GM10248 (cell line): ENCODE measurements at regions not wholly inside any gene's neighbourhood (a gene's known extent, or its start where the extent isn't known, plus 50 kb on each side); places are given as distances from the start of the nearest gene placed in this dataset.
"Not testable (repeated sequence)": the region's sequence is repeated elsewhere in the genome, so short reads cannot be mapped to it uniquely, and the experiment has no call there.

ENCODE experiments used
- CTCF ChIA-PET: fragments of 300-600 bp; sonication (Branson Sonifier 250); formaldehyde crosslinking; extraction: SDS; loops from one replicate; lab custom pipeline; 2021; ENCODE audit warnings: antibody characterized with exemption; lab: Yijun Ruan, JAX
- POLR2A ChIA-PET: fragments of 350-650 bp; sonication (Branson Sonifier 250); formaldehyde crosslinking; extraction: SDS; loops from one replicate; lab custom pipeline; 2020; ENCODE audit warnings: antibody characterized with exemption; lab: Yijun Ruan, JAX
- DNase-seq: peaks from one replicate; pipeline ENCODE4 v3.0.0; 2012; ENCODE audit errors: extremely low spot score
- CTCF ChIP-seq: IDR thresholded peaks from 2 replicates; pipeline ENCODE4 v1.5.1; 2012; ENCODE audit warnings: mild to moderate bottlenecking, low read depth; ENCODE audit errors: extremely low read depth, missing control alignments, control extremely low read depth

DNA sequence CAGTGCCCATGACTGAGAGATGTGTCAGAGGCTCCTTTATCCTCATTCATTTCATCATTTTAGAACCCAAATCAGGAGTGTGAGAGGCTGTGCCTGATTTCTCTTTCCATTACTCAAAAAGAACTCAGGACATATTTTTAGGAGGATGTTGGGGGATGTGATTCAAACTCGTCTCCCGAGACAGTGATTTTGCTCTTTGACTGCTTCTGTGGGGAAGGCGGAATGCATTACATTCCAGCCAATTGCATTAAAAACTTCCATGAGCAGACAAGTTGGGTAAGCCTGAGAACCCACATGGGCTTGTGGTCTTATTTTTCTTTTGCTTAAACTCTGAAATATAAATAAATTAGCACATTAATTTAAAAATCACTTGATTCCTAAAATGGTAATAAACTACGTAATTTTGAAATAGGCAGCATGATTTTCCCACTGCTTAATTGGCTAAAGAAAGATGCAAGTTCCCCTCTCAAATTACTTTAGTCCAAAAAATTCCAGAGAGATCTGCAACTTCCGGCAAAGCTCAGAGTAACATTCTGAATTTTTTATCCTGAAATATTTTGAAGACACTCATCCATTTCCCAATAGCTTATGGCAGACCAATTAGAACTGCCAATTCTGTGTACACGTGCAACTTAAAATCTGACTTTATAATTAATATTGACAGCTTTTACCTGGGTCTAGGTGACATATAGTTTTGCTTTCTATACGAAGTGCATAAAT is 185.6 kb downstream of the C7orf25 start:
- POLR2A ChIA-PET = no interaction called here
- CTCF ChIA-PET = interaction anchor here (1.4 to 1.5 kb wide), 2 partner anchors 10 to 19 kb away, joined by 3 to 5 read pairs; no protein-coding TSS in a partner anchor
- DNase-seq = no peak
- TF ChIP-seq CTCF = no peak

- POLR2A ChIA-PET = no interaction called here
- TF ChIP-seq CTCF = no peak
- CTCF ChIA-PET = interaction anchor here (0.9 to 1.8 kb wide), 4 partner anchors 10 to 745 kb away, joined by 3 to 4 read pairs (median 4); no protein-coding TSS in a partner anchor
- no peak for DNase-seq
Measured at GRCh38 chr7:42722716-42723115, 189.2 kb downstream of the C7orf25 start.

DNA sequence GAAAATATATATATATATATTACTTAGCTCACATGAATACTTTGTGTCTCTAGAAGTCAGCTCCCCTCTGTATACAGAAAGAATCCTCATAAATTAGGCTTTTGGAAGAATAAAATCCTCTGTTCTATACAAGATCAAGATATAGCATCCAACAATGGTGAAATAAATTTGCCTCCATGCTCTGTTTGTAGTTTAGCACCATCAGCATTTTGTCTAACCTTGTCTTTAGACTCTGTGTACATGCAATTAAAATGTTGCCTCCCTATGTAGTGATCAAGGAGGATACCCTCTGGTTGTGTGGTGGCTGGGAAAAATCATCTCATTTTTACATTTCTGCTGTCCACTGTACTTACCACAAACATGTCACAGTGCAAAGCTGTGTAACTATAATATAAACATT is 189.7 kb downstream of the C7orf25 start:
- ChIA-PET POLR2A (no interaction called here), CTCF (interaction anchor here (1.6 to 1.8 kb wide), 2 partner anchors 23 to 29 kb away, joined by 4 read pairs; no protein-coding TSS in a partner anchor)
- DNase-seq = no peak
- no peak for TF ChIP-seq CTCF

DNA sequence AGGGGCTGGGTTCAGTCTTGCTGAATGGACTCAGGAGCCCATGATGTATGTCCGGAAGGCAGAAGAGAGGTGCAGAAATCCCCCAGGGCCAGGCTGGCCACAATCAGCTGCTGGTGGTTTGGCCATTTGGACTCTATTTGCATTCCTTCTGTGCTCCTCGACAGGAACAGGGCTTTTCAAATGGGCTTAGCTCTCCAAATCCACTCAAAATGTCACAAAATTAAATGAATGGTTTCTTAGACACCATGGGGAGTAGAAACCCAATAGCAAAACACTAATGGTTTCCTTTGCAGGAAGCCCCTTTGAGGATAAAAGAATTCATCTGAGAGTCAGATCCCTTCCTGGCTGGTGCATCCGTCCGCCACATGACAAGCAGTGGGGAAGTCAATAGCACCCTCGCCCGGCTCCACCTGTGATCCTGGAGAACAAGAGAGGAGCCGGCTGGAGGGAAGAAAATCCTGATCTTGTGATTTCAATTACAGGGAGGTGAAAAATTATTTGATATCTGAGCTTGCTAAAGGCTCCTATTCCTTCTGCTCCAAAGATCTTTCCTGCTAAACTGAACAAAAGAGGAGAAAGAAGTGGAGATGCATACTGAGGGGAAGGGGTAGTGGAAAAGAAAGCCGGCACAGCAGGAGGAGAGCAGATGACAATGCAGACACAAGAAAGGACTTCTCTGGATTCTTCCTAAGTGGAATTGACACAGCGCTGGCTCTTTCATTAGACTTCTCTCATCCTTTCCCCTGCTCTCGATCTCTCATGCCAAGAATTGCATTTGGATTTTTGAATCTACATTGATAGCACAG is 190.7 kb downstream of the C7orf25 start:
- no peak for TF ChIP-seq CTCF
- CTCF ChIA-PET = interaction anchor here (0.8 to 1.6 kb wide), 2 partner anchors 16 to 28 kb away, joined by 3 to 4 read pairs; no protein-coding TSS in a partner anchor
- POLR2A ChIA-PET = no interaction called here
- DNase-seq = no peak

DNA sequence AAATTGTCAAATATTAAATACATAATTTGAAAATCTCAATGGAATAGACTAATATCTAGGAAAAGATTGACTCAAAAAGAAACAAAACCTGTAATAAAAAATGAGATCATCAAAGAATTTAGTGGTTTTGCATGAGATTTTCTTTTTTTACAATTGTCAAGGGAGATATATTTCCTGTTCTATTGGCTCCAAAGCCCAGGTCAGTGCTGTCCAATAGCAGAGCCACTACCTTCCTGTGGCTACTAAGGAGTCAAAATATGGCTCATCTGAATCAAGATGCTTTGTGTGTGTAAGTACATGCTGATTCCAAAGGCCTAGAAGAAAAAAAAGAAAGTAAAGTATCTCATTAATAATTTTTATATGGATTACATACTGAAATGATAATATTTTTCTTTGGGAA is 191.9 kb downstream of the C7orf25 start:
- CTCF ChIA-PET = no interaction called here
- no peak for TF ChIP-seq CTCF
- POLR2A ChIA-PET = no interaction called here
- no peak for DNase-seq

DNA sequence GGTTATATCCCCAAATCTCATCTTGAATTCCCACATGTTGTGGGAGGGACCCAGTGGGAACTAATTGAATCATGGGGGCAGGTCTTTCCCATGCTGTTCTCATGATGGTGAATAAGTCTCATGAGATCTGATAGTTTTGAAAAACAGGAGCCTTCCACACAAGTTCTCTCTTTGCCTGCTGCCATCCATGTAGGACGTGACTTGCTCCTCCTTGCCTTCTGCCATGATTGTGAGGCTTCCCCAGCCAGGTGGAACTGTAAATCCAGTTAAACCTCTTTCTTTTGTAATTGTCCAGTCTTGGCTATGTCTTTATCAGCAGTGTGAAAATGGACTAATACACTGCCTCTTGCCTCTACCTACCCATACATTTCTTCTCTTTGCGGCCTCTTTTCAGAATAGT is 193.4 kb downstream of the C7orf25 start:
- CTCF ChIA-PET, DNase-seq, POLR2A ChIA-PET: not testable (repeated sequence)
